BLaER1 treated with 17β-estradiol and CSF1 and Interleukin-3, amounts not matched to agents 10 nM and 100 nM (cell line): ENCODE measurements at regions not wholly inside any gene's neighbourhood (a gene's known extent, or its start where the extent isn't known, plus 50 kb on each side); places are given as distances from the start of the nearest gene placed in this dataset.
"Not testable (repeated sequence)": the region's sequence is repeated elsewhere in the genome, so short reads cannot be mapped to it uniquely, and the experiment has no call there.

ENCODE experiments used
- H3K27ac ChIP-seq, 11 experiments: shearing (Covaris generic); formaldehyde crosslinking; 2 replicates each; pipeline ENCODE4 v1.8.1; 2022
- H3K27me3 ChIP-seq, 11 experiments: shearing (Covaris generic); formaldehyde crosslinking; 2 replicates each; pipeline ENCODE4 v1.8.1; 2022
- H3K36me3 ChIP-seq, 11 experiments: shearing (Covaris generic); formaldehyde crosslinking; 2 replicates each; pipeline ENCODE4 v1.8.1; 2022
- H3K4me1 ChIP-seq, 10 experiments: shearing (Covaris generic); formaldehyde crosslinking; 2 replicates each; pipeline ENCODE4 v1.8.1; 2022
- H3K4me2 ChIP-seq, 11 experiments: shearing (Covaris generic); formaldehyde crosslinking; 2 replicates each; pipeline ENCODE4 v1.8.1; 2022
- H3K4me3 ChIP-seq, 10 experiments: shearing (Covaris generic); formaldehyde crosslinking; 2 replicates each; pipeline ENCODE4 v1.8.1; 2022
- H3K9ac ChIP-seq, 11 experiments: shearing (Covaris generic); formaldehyde crosslinking; 2 replicates each; pipeline ENCODE4 v1.8.1; 2022
- H3K9me3 ChIP-seq, 11 experiments: shearing (Covaris generic); formaldehyde crosslinking; replicated peaks in 1 of 11; 2 replicates each; pipeline ENCODE4 v1.8.1; 2022
- H4K20me1 ChIP-seq, 11 experiments: shearing (Covaris generic); formaldehyde crosslinking; 2 replicates each; pipeline ENCODE4 v1.8.1; 2022
- Cebpa-rat ChIP-seq, 11 experiments: shearing (Covaris generic); IDR thresholded peaks; 2 replicates each; pipeline ENCODE4 v1.8.1; 2022

DNA sequence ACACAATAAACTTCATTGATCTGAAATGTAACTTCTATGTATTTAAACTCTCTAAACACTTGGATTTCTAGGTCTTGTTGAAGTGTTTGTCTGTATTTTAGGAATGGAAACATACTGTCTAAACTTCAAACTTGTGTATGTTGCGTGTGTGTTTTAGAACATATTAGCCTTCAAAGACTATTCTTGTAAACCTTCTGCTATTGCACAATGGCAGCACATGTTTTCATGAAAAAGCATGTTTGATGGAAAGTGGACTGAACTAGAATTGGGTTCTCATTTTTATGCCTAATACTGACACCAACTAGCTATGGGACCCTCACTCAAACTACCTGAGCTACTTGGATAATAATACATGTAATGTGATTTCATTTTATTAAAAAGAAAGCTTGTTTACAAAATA, 592.6 kb downstream of the IPMK start:
- no peak overlapping the region for H3K27ac ChIP-seq
- H3K27me3 ChIP-seq: no peaks in the 10 kb centered on the region
- no peak overlapping the region for H3K4me3 ChIP-seq
- no peaks in the 10 kb centered on the region for H3K36me3 ChIP-seq
- H3K9me3 ChIP-seq: 0 out of 22 replicates have a peak, but pooled peaks cover 0 to 6% (median 0%) of the 10 kb centered on the region in 11 experiments
- no peak for TF ChIP-seq Cebpa-rat (IDR thresholded peaks at IDR 0.05)
- no peaks in the 10 kb centered on the region for H4K20me1 ChIP-seq
- H3K4me1 ChIP-seq: no peaks in the 10 kb centered on the region
- no peak overlapping the region for H3K9ac ChIP-seq
- H3K4me2 ChIP-seq: no peak overlapping the region

DNA sequence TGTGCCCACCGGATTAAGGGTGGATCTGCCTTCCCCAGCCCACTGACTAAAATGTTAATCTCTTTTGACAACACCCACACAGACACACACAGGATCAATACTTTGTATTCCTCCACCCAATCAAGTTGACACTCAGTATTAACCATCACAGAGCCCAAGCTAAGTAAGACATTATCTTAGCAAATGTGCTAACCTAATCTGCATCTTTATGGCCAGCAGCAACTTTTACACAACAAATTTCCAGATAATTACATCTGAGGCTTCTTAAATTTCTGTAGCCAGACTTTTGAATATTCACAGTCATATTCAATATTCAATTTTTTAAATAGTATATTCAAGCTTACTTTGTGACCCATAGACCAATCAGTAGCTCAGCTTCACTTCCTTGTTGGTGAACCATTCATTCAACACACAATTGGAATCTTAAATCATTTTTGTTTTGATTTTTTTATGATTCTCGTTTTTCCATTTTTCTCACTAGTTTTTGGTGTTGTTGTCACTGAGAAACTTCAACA, 594.2 kb downstream of the IPMK start:
- no peak for TF ChIP-seq Cebpa-rat (IDR thresholded peaks at IDR 0.05)
- no peak overlapping the region for H3K27ac ChIP-seq
- H3K9ac ChIP-seq: no peak overlapping the region
- H3K4me1 ChIP-seq: no peaks in the 10 kb centered on the region
- no peaks in the 10 kb centered on the region for H3K27me3 ChIP-seq
- no peak overlapping the region for H3K4me3 ChIP-seq
- H3K36me3 ChIP-seq: no peaks in the 10 kb centered on the region
- no peak overlapping the region for H3K4me2 ChIP-seq
- H3K9me3 ChIP-seq: 0 out of 22 replicates have a peak, but pooled peaks cover 0 to 6% (median 0%) of the 10 kb centered on the region in 11 experiments
- H4K20me1 ChIP-seq: no peaks in the 10 kb centered on the region

DNA sequence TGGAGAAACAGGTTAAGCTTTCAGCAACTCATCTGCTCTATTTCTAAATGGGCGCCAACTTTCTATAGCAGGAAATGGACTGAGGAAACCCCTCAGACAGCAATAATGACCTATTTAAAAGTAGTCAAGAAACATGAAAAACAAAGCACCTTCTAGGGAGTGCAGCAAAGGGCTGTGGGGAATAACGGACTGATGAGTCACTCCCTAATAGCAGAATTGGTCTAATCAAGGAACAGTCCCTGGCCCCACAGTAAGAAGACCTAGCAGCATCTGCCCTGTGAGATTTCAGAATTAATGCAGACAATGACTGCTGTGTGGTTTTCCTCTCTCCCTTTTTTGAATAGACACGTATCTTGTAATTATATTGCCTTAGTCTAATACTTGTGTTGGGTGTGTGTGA, 602.9 kb downstream of the IPMK start:
- TF ChIP-seq Cebpa-rat (IDR thresholded peaks at IDR 0.05): no peak

DNA sequence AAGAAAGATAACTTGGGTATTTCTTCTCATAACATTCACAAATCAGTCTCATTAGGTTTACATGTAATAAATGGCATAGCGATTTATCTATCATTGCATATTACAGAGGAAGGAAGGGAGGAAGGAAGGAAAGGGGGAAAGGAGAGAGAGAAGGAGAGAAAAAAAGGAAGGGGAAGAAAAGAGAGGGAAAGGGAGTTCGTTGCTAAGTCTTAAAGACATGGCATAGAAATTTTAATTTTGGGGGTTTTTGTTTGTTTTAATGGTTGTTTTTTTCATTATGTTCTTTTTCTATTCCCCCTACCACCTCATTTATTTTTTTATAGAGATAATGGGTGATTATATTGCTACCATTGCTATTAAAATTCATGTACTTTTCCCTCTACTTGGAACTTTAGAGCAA, 604.3 kb downstream of the IPMK start:
- no peaks in the 10 kb centered on the region; a peak in 1 of 20 replicates for H3K4me1 ChIP-seq
- no peak overlapping the region for H3K4me2 ChIP-seq
- H3K9ac ChIP-seq: no peak overlapping the region
- no peak overlapping the region for H3K4me3 ChIP-seq
- H4K20me1 ChIP-seq: no peaks in the 10 kb centered on the region
- H3K27ac ChIP-seq: no peak overlapping the region
- no peak for TF ChIP-seq Cebpa-rat (IDR thresholded peaks at IDR 0.05)
- H3K9me3 ChIP-seq: no peaks in the 10 kb centered on the region
- H3K27me3 ChIP-seq: no peaks in the 10 kb centered on the region
- no peaks in the 10 kb centered on the region for H3K36me3 ChIP-seq

More for the DNA sequence above, 602.9 kb downstream of the IPMK start:
- Histone ChIP-seq H3K9me3 (no peaks in the 10 kb centered on the region), H3K4me3 (no peak overlapping the region), H3K27ac (no peak overlapping the region), H4K20me1 (no peaks in the 10 kb centered on the region), H3K27me3 (no peaks in the 10 kb centered on the region), H3K36me3 (no peaks in the 10 kb centered on the region), H3K4me1 (no peaks in the 10 kb centered on the region; a peak in 1 of 20 replicates), H3K9ac (no peak overlapping the region), H3K4me2 (no peak overlapping the region)

DNA sequence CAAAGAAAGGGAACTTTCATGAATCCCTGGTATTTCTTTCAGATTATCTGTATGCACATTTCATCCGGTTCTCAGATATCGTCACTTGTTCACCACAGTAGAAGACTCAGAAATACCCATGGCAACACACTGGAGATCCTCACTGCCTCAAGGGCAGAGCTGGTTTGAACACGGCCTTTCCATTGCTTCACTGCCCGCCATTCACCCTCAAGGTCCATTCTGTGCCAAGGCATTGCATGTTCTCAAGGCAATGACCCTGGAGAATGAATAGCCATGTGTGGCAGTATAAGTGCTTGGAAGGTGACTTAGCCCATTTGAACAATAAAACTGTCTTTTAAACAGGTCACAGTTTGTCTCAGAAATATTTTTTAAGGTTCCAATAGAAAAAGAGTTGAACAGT, 606.5 kb downstream of the IPMK start:
- Histone ChIP-seq H3K9ac (no peak overlapping the region), H3K27ac (no peak overlapping the region), H3K4me2 (no peak overlapping the region), H3K27me3 (no peaks in the 10 kb centered on the region), H3K4me3 (no peak overlapping the region), H3K4me1 (no peaks in the 10 kb centered on the region), H3K9me3 (no peaks in the 10 kb centered on the region), H4K20me1 (no peaks in the 10 kb centered on the region), H3K36me3 (no peaks in the 10 kb centered on the region)
- TF ChIP-seq Cebpa-rat (IDR thresholded peaks at IDR 0.05): no peak

DNA sequence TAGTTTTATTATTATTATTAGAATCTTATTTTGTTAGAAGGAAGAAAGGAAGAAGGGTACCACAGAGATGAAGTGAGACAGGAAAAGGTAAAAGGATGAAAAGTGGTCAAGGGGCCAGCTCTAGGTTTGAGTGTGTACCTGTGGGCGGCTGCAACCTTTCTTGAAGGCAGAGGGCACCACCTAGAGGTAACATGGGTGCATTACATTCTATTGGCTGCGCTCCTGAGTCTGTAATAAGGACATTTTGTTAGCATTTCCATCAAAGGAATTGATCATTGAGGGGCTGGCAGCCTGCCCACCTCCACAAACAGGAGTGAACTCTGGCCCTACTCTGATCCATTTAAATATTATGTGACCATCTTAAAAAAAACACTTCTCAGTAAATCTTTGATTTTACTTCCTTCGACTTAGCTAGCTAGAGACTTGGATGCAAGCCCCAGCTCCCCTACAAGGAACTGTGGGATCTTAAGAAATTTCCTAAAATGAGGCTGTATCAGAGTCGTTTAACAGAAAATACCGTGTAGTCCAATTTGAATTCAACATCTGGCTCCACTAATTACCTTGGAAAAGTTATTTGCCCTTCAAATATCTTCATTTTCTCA, 610.4 kb downstream of the IPMK start:
- H3K36me3 ChIP-seq: no peaks in the 10 kb centered on the region
- H3K9ac ChIP-seq: no peak overlapping the region
- H3K4me2 ChIP-seq: no peak overlapping the region
- no peaks in the 10 kb centered on the region for H3K9me3 ChIP-seq
- H3K4me1 ChIP-seq: no peaks in the 10 kb centered on the region
- no peaks in the 10 kb centered on the region for H4K20me1 ChIP-seq
- no peak overlapping the region for H3K4me3 ChIP-seq
- no peak for TF ChIP-seq Cebpa-rat (IDR thresholded peaks at IDR 0.05)
- H3K27ac ChIP-seq: no peak overlapping the region
- H3K27me3 ChIP-seq: no peaks in the 10 kb centered on the region

DNA sequence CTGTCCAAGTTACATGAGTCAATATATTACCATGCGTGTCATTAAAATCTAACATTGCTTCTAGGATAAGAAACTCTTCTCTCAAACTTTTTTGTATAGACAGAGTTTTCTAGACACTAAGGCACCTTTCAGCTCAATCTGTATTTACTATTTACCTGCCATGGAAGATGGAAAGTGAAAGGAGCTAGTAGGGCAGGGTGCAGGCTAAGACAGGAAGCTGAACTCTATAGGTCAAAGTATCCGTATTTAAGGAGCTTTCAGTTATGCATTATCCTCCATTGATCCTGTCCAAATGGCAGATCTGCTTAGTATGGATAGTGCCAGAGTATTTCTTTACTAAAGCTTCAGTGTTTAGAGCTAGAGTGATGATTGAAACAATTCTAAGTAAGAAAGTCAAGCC, 612.8 kb downstream of the IPMK start:
- H4K20me1 ChIP-seq: no peaks in the 10 kb centered on the region
- TF ChIP-seq Cebpa-rat (IDR thresholded peaks at IDR 0.05): no peak
- H3K36me3 ChIP-seq: no peaks in the 10 kb centered on the region
- H3K4me3 ChIP-seq: no peak overlapping the region
- no peak overlapping the region for H3K27ac ChIP-seq
- H3K27me3 ChIP-seq: no peaks in the 10 kb centered on the region
- H3K4me2 ChIP-seq: no peak overlapping the region
- no peaks in the 10 kb centered on the region for H3K9me3 ChIP-seq
- no peaks in the 10 kb centered on the region for H3K4me1 ChIP-seq
- H3K9ac ChIP-seq: no peak overlapping the region

DNA sequence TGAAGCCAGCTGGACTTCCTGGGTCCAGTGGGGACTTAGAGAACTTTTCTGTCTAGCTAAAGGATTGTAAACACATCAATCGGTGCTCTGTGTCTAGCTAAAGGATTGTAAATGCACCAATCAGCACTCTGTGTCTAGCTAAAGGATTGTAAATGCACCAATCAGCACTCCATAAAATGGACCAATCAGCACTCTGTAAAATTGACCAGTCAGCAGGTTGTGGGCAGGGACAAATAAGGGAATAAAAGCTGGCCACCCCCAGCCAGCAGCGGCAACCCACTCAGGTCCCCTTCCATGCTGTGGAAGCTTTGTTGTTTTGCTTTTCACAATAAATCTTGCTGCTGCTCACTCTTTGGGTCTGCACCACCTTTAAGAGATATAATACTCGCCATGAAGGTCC, 622.6 kb downstream of the IPMK start:
- H4K20me1 ChIP-seq, H3K27ac ChIP-seq, H3K4me1 ChIP-seq, H3K4me3 ChIP-seq, H3K4me2 ChIP-seq, H3K9me3 ChIP-seq, H3K36me3 ChIP-seq, H3K27me3 ChIP-seq, H3K9ac ChIP-seq: not testable (repeated sequence)

DNA sequence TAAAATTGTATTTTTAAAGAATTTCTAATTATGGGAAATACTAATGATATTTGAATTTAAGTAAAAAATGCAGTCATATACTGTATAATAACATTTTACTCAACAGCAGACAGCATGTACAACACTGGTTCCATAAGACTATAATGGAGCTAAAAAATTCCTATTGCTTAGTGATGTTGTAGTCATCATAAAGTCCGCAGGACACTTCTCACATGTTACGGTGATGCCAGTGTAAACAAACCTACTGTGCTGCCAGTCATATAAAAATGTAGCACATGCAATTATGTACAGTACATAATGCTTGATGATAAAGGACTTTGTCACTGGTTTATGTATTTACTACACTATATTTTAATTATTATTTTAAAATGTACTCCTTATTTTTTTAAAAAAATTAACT, 629.3 kb downstream of the IPMK start:
- H3K36me3 ChIP-seq: no peaks in the 10 kb centered on the region
- H3K4me1 ChIP-seq: no peaks in the 10 kb centered on the region
- no peaks in the 10 kb centered on the region for H4K20me1 ChIP-seq
- no peak for TF ChIP-seq Cebpa-rat (IDR thresholded peaks at IDR 0.05)
- H3K9me3 ChIP-seq: no peaks in the 10 kb centered on the region
- H3K4me2 ChIP-seq: no peak overlapping the region
- no peak overlapping the region for H3K9ac ChIP-seq
- no peak overlapping the region for H3K4me3 ChIP-seq
- no peaks in the 10 kb centered on the region for H3K27me3 ChIP-seq
- H3K27ac ChIP-seq: no peak overlapping the region

DNA sequence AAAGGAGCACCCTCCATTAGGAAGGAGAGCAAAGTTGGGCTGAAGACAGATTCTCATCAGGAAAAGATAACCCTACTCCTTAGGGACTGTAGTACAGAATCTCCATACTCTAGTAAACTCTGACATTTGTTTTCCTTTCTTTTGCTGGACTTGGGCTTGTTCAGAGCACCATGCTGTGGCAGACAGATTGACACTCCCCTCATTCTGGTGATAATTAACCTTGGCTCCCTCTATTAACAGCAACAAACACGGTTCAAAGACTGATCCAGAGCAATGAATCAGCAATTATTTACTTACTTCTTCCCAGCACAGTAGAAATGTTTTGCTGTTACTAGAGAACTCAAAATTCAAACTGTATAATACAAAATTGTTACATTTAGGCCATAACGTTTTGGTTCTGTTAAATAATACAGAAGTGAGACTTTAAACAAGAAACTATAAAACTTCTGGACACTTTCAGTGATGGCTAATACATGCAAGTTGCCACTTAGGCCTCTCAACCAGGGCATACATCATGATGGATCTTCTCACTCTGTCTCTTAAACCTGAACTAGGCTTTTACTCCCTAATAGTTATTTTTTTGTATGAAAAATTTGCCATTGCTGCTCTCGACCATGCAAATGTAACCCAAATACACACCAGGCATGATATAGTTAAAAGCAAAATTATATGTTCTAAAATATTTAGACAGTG, 639.0 kb downstream of the IPMK start:
- no peaks in the 10 kb centered on the region for H3K27me3 ChIP-seq
- no peaks in the 10 kb centered on the region for H3K4me1 ChIP-seq
- no peaks in the 10 kb centered on the region for H3K36me3 ChIP-seq
- H3K4me3 ChIP-seq: no peak overlapping the region
- H3K9ac ChIP-seq: no peak overlapping the region
- H3K9me3 ChIP-seq: no peaks in the 10 kb centered on the region
- H3K4me2 ChIP-seq: no peak overlapping the region
- TF ChIP-seq Cebpa-rat (IDR thresholded peaks at IDR 0.05): no peak
- no peak overlapping the region for H3K27ac ChIP-seq
- H4K20me1 ChIP-seq: no peaks in the 10 kb centered on the region
